ENCODE measurements at regions not wholly inside any gene's neighbourhood (a gene's known extent, or its start where the extent isn't known, plus 50 kb on each side); places are given as distances from the start of the nearest gene placed in this dataset.

DNA sequence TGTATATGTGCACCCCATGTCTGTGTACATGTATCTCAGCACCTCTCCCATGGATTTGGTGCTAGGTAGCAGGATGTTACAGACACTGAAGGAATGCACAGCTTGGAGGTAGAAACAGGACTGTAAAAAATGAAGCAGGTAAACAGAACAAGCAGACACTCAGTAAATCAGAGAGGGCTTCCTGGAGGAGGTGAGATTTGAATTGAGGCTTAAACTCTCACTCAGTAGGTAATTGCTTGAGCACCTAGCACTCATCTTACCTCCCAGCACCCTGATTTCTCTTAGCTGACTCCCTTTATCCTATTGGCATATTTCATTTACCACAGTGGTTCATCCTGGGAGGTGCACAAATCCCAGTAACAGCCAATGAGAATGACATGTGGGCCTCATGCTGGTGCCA is 537.9 kb upstream of the RAB6C start:
- no peaks in the 10 kb centered on the region for H3K36me3 ChIP-seq (replicated peaks; ENCODE audit: insufficient read depth, low read length)

DNA sequence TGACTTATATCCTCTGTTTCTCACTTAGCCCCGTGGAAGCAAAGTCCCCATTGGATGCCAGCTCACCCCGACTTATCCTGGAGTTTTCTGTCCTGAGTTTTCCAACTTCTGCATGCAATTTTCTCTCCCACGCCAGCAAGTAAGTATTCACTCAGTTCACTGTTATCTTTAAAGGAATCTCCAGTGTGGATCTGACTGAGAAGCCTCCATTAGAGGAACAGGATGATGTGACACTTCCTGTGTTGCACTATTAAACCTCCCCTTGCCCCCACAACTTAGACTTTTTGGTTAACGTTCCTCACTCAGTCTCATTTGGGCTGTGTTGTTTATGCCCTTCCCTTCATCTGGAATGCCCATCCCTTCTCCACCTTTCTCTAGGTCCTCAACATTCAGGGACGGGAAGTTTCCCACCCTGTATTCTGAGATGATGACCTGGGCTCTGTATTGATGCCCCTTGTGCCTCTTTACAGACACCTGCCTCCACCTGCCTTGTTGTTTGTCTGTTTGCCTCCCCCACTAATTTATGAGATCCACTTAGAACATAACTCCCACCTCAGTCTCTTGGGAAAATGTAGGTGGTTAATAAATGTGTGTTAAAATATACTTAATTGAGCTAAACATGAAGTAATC is 536.1 kb upstream of the RAB6C start:
- TF ChIP-seq, protein P1, sequence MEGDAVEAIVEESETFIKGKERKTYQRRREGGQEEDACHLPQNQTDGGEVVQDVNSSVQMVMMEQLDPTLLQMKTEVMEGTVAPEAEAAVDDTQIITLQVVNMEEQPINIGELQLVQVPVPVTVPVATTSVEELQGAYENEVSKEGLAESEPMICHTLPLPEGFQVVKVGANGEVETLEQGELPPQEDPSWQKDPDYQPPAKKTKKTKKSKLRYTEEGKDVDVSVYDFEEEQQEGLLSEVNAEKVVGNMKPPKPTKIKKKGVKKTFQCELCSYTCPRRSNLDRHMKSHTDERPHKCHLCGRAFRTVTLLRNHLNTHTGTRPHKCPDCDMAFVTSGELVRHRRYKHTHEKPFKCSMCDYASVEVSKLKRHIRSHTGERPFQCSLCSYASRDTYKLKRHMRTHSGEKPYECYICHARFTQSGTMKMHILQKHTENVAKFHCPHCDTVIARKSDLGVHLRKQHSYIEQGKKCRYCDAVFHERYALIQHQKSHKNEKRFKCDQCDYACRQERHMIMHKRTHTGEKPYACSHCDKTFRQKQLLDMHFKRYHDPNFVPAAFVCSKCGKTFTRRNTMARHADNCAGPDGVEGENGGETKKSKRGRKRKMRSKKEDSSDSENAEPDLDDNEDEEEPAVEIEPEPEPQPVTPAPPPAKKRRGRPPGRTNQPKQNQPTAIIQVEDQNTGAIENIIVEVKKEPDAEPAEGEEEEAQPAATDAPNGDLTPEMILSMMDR (IDR thresholded peaks at IDR 0.05; ENCODE audit: low read length) = no peak
- TF ChIP-seq EZH2phosphoT487 (IDR thresholded peaks at IDR 0.05; ENCODE audit: low read length) (no peak), EZH2 (optimal IDR thresholded peaks at IDR 0.05; ENCODE audit: low read depth, low read length) (no peak)
- Histone ChIP-seq H3K27ac (ENCODE audit: low read length) (no peak overlapping the region), H3K79me2 (ENCODE audit: low read length) (no peaks in the 10 kb centered on the region), H3K36me3 (replicated peaks; ENCODE audit: insufficient read depth, low read length) (no peaks in the 10 kb centered on the region), H3K9me3 (replicated peaks; ENCODE audit: insufficient read depth, low read length) (no peaks in the 10 kb centered on the region), H3K9ac (ENCODE audit: low read length) (no peak overlapping the region), H3K4me3 (ENCODE audit: low read length) (no peak overlapping the region), H4K20me1 (ENCODE audit: insufficient read depth, low read length) (no peaks in the 10 kb centered on the region), H3F3A (ENCODE audit: insufficient read depth, low read length) (no peaks in the 10 kb centered on the region), H3K4me2 (ENCODE audit: low read depth, low read length) (no peak overlapping the region), H3K4me1 (ENCODE audit: low read length) (no peaks in the 10 kb centered on the region), H3K27me3 (replicated peaks; ENCODE audit: insufficient read depth, low read length) (no peaks in the 10 kb centered on the region), H2AFZ (ENCODE audit: low read length) (0 out of 2 replicates have a peak overlapping the region, but pooled peaks have one; percentile 19), H3K9me2 (replicated peaks; ENCODE audit: insufficient read depth, low read length) (no peaks in the 10 kb centered on the region)
- no peak for DNase-seq

More for the DNA sequence above, 537.9 kb upstream of the RAB6C start:
- no peaks in the 10 kb centered on the region for H3K27me3 ChIP-seq (replicated peaks; ENCODE audit: insufficient read depth, low read length)
- no peaks in the 10 kb centered on the region for H3K9me3 ChIP-seq (replicated peaks; ENCODE audit: insufficient read depth, low read length)
- H3K27ac ChIP-seq (ENCODE audit: low read length) = no peak overlapping the region
- H3F3A ChIP-seq (ENCODE audit: insufficient read depth, low read length) = no peaks in the 10 kb centered on the region
- no peak for TF ChIP-seq EZH2phosphoT487 (IDR thresholded peaks at IDR 0.05; ENCODE audit: low read length)
- TF ChIP-seq, protein P1 (IDR thresholded peaks at IDR 0.05; ENCODE audit: low read length) = no peak
- no peak for TF ChIP-seq EZH2 (optimal IDR thresholded peaks at IDR 0.05; ENCODE audit: low read depth, low read length)
- H3K9me2 ChIP-seq (replicated peaks; ENCODE audit: insufficient read depth, low read length) = no peaks in the 10 kb centered on the region
- no peak overlapping the region for H3K4me3 ChIP-seq (ENCODE audit: low read length)
- no peaks in the 10 kb centered on the region for H4K20me1 ChIP-seq (ENCODE audit: insufficient read depth, low read length)
- H2AFZ ChIP-seq (ENCODE audit: low read length) = no peak overlapping the region
- H3K79me2 ChIP-seq (ENCODE audit: low read length) = no peaks in the 10 kb centered on the region
- no peak overlapping the region for H3K4me2 ChIP-seq (ENCODE audit: low read depth, low read length)
- no peak for DNase-seq
- H3K4me1 ChIP-seq (ENCODE audit: low read length) = no peaks in the 10 kb centered on the region
- no peak overlapping the region for H3K9ac ChIP-seq (ENCODE audit: low read length)

DNA sequence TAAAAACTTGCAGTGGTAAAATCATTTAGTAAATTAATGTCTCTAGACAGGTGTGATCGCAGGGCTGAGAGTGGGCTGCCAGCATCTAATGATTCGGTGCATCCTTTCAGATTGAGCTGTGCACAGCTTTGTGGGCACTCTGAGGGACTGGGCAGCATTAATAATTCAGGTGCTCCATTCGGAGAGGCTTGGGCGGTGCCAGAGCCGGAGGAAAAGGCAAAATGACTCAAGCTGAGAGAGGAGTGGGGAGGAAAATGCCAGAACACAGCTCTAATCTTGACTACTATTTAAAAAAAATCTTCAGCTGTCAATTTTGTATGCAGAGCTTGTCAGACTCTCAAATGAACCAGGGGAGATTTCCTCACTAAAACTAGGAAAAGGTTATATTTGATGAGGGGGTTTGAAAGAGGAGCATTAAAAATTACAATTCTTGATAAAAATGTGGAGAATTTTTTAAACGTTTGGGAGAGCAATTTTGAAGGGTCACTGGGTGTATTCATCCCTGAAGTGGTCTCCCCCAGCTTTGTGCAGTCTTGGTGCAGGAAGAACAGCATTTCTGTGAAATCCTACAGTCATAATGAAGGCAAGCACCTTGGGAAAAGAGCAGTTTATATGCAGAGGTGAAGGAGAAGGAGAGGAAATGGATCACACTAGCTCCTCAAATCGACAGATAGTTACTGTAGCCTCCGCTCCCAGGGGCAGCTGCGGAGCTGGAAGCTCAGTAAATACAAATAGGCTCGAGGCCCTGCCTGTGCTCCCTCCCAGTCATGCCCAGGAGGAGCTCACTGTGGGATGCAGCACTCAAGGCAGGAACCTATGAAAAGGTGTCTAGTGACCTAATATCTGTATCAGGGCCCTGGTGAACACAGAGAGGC is 535.4 kb upstream of the RAB6C start:
- H2AFZ ChIP-seq (ENCODE audit: low read length) = no peak overlapping the region
- no peak for DNase-seq
- H3K36me3 ChIP-seq (replicated peaks; ENCODE audit: insufficient read depth, low read length) = no peaks in the 10 kb centered on the region
- H3K4me3 ChIP-seq (ENCODE audit: low read length) = no peak overlapping the region
- H3K79me2 ChIP-seq (ENCODE audit: low read length) = no peaks in the 10 kb centered on the region
- H4K20me1 ChIP-seq (ENCODE audit: insufficient read depth, low read length) = no peaks in the 10 kb centered on the region
- H3K9ac ChIP-seq (ENCODE audit: low read length) = no peak overlapping the region
- no peaks in the 10 kb centered on the region for H3K9me2 ChIP-seq (replicated peaks; ENCODE audit: insufficient read depth, low read length)
- H3F3A ChIP-seq (ENCODE audit: insufficient read depth, low read length) = no peaks in the 10 kb centered on the region
- no peaks in the 10 kb centered on the region for H3K27me3 ChIP-seq (replicated peaks; ENCODE audit: insufficient read depth, low read length)
- no peak overlapping the region for H3K4me2 ChIP-seq (ENCODE audit: low read depth, low read length)
- H3K4me1 ChIP-seq (ENCODE audit: low read length) = no peaks in the 10 kb centered on the region
- no peak overlapping the region for H3K27ac ChIP-seq (ENCODE audit: low read length)
- no peak for TF ChIP-seq EZH2 (optimal IDR thresholded peaks at IDR 0.05; ENCODE audit: low read depth, low read length)
- no peak for TF ChIP-seq EZH2phosphoT487 (IDR thresholded peaks at IDR 0.05; ENCODE audit: low read length)
- TF ChIP-seq, protein P1 (IDR thresholded peaks at IDR 0.05; ENCODE audit: low read length) = no peak
- no peaks in the 10 kb centered on the region for H3K9me3 ChIP-seq (replicated peaks; ENCODE audit: insufficient read depth, low read length)
